AG04450 (cell line): ENCODE measurements at regions not wholly inside any gene's neighbourhood (a gene's known extent, or its start where the extent isn't known, plus 50 kb on each side); places are given as distances from the start of the nearest gene placed in this dataset.

Experiments
- CTCF ChIA-PET: fragments of 300-600, 350-600 bp; formaldehyde crosslinking; extraction: SDS; loops from one replicate; lab custom pipeline; 2022; ENCODE audit warnings: antibody characterized with exemption, inconsistent platforms; lab: Charles Lee
- POLR2A ChIA-PET: fragments of 350-600 bp; formaldehyde crosslinking; extraction: SDS; loops from one replicate; lab custom pipeline; 2021; ENCODE audit warnings: antibody characterized with exemption, inconsistent platforms; lab: Yijun Ruan, JAX
- DNase-seq: peaks from one replicate; pipeline ENCODE4 v3.0.0-alpha.2; 2011; ENCODE audit warnings: low read depth, low spot score
- H3K27ac ChIP-seq: one replicate; pipeline ENCODE4 v1.5.1; 2012; ENCODE audit warnings: low read depth, low read length, control low read depth
- H3K27me3 ChIP-seq: one replicate; pipeline ENCODE4 v1.6.0; 2012; ENCODE audit warnings: low read length; ENCODE audit not compliant: control insufficient read depth, insufficient read depth
- H3K4me3 ChIP-seq: 2 replicates; pipeline ENCODE4 v1.5.1; 2011; ENCODE audit warnings: mild to moderate bottlenecking, low read depth, low read length, control low read depth
- H3K9me3 ChIP-seq: 2 replicates; pipeline ENCODE4 v1.5.1; 2012; ENCODE audit warnings: low read length; ENCODE audit not compliant: control insufficient read depth, insufficient read depth
- CTCF ChIP-seq: IDR thresholded peaks from 2 replicates; pipeline ENCODE4 v1.5.1; 2011; ENCODE audit warnings: low read depth, low read length, control low read depth, inconsistent platforms

- Histone ChIP-seq H3K27me3 (no peaks in the 10 kb centered on the region), H3K27ac (no peak overlapping the region), H3K9me3 (peaks cover 6% of the 10 kb centered on the region), H3K4me3 (no peak overlapping the region)
- ChIA-PET POLR2A (no interaction called here), CTCF (no interaction called here)
- no peak for TF ChIP-seq CTCF
- no peak for DNase-seq
Measured at GRCh38 chr2:238549866-238550265, 123.1 kb downstream of the ASB1 start.

GRCh38 chr2:238551091-238551490, 124.4 kb downstream of the ASB1 start:
- CTCF ChIA-PET: no interaction called here
- no peak for DNase-seq
- Histone ChIP-seq H3K27ac (no peak overlapping the region), H3K27me3 (peaks cover 3% of the 10 kb centered on the region), H3K4me3 (no peak overlapping the region), H3K9me3 (peaks cover 6% of the 10 kb centered on the region)
- POLR2A ChIA-PET: no interaction called here
- no peak for TF ChIP-seq CTCF

- TF ChIP-seq CTCF: no peak
- Histone ChIP-seq H3K27ac (no peak overlapping the region), H3K4me3 (no peak overlapping the region), H3K9me3 (peaks cover 6% of the 10 kb centered on the region), H3K27me3 (peaks cover 6% of the 10 kb centered on the region)
- ChIA-PET CTCF (no interaction called here), POLR2A (no interaction called here)
- no peak for DNase-seq
Measured at GRCh38 chr2:238552226-238552625, 125.5 kb downstream of the ASB1 start.

- no peak overlapping the region for H3K4me3 ChIP-seq
- DNase-seq: no peak
- CTCF ChIA-PET: interaction anchor here (0.7 kb wide), 1 partner anchor 44 kb away, joined by 4 read pairs; no protein-coding TSS in a partner anchor
Measured at GRCh38 chr2:238553159-238553558, 126.4 kb downstream of the ASB1 start.

More at GRCh38 chr2:238553159-238553558, 126.4 kb downstream of the ASB1 start:
- TF ChIP-seq CTCF: no peak
- POLR2A ChIA-PET: no interaction called here
- Histone ChIP-seq H3K27ac (no peak overlapping the region), H3K27me3 (peaks cover 6% of the 10 kb centered on the region), H3K9me3 (peaks cover 6% of the 10 kb centered on the region)
